ENCODE measurements at regions not wholly inside any gene's neighbourhood (a gene's known extent, or its start where the extent isn't known, plus 50 kb on each side); places are given as distances from the start of the nearest gene placed in this dataset.

DNA sequence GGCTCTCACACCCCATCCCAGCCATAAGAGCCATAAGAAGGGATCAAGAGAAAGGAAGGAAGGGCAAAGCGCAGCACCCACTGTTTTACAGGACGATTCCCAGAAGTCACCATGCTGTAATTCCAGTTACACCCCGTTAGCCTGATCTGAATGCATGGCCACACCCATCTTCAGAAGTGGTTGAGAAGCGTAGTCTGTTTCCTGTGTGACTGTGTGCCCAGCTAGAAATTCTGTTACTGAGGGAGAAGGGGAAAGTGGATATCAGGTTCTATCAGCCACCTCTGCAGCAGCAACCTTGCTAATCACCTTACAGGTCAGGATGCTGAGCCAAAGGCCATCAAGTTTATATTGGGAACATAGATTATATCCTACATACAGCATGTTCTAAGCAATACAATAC is 260.0 kb downstream of the ABHD5 start:
- no peak for DNase-seq (ENCODE audit: low read depth)

DNA sequence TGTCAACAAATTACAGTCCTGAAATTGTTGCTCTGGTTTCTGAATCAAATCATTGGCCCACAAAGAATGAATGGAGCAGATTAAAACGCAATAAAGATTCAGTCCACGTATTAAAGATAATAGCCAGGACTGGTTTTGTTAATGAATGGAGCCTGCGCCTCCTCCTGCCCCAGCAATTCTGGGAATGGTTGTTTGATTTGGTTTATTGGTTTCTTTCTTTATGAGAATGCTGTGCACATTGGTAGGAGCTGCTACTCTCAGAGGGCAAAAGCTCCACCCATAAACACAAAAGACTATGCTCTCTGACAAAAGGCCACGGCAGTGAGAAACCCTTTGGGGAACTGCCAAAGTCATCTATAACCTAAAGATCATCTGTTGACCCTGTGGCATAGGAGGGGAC is 261.1 kb downstream of the ABHD5 start:
- no peak for DNase-seq (ENCODE audit: low read depth)

DNA sequence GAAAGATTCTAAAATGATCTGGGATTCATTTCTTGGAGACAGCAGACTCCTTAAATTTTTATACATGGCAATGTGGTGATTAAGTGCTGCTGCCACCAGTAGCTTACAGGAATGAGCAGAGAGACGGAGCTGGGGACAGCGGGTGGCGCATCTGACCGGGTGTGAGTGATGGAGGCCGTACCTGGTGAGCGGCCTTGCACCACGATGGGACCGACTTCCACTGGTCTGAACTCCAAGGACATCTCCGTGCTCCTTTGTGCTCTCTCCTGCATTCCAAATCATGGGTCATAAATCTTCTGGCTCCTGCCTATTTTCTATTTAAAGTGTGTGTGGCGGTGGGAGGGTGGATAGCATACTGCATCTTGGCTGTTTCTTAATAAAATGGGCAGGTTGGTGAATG is 262.6 kb downstream of the ABHD5 start:
- DNase-seq (ENCODE audit: low read depth), result no peak

DNA sequence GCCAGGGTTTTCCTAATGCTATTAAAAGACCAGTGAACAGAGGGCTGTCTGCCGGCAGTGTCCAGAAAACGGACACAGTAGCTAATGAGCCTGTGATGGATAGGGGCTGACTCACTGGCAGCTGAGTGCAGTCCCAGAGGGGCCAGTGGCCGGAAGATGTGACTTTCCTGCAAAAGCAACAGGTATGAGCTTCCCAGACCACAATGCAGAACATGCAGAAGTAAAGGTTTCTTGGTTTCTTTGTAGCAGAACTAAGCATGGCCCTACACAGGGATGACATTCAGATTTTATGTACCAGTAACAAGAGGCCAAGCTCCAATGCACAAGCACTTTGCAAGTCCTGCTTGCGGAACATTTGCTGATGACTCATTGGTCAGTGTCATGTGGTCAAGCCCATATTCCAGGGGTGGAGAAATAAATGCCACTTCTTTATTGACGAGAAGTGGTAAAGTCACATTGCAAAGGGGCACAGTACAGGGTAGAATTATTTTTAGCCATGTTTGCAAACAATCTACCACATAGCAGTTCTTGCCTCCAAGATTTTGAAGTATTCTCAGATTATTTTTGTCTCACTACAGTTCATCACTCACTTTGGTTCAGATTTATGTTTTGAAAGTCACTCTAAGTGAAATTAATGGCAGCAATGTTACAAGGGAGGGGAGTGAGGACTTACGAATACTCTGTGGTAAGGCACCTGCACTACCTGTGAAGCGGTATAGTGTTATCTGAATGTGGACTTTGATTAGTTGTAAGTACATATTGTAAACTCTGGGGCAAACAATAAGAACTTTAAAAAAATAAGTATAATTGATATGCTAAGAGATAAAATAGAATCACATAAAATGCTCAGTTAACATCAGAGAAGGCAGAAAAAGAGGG is 263.3 kb downstream of the ABHD5 start:
- no peak for DNase-seq (ENCODE audit: low read depth)

DNA sequence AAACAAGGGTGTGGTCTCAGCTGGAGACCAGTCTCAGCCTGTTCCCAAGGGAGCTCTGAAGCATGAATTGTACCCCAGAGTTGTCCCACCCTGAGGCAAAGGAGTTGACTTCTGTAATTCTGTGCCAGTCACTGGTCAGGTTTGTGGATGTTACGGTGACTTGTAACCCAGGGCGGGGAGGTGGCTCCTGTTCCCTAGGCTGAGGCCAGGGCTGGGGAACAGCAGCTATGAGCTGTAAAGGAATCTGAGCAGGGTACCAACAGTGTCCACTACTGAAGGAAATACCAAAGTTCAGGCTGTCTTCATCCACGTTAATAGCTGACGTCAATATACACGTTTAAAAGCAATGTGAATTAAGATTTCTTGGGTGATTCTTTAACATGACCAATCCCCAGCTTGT is 266.2 kb downstream of the ABHD5 start:
- DNase-seq (ENCODE audit: low read depth), result no peak

DNA sequence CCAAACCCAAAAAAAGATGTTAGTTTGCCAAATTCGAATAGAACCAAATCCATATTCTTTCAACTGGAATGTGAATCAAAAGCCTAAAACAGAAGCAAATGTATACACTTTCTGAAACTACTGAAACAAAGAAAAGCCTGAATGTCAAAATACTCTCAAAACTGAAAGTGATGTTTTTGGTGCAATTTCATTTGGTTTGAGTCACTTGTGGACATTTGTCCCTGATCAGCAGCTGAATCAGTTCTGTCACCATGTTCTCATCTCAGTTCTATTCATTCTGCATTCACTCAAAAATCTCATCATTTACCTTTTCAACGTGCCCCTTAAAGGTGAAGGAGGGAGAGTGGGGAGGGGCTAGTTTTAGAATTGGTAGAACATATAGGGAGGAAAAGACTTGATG is 266.8 kb downstream of the ABHD5 start:
- DNase-seq (ENCODE audit: low read depth), result no peak

DNA sequence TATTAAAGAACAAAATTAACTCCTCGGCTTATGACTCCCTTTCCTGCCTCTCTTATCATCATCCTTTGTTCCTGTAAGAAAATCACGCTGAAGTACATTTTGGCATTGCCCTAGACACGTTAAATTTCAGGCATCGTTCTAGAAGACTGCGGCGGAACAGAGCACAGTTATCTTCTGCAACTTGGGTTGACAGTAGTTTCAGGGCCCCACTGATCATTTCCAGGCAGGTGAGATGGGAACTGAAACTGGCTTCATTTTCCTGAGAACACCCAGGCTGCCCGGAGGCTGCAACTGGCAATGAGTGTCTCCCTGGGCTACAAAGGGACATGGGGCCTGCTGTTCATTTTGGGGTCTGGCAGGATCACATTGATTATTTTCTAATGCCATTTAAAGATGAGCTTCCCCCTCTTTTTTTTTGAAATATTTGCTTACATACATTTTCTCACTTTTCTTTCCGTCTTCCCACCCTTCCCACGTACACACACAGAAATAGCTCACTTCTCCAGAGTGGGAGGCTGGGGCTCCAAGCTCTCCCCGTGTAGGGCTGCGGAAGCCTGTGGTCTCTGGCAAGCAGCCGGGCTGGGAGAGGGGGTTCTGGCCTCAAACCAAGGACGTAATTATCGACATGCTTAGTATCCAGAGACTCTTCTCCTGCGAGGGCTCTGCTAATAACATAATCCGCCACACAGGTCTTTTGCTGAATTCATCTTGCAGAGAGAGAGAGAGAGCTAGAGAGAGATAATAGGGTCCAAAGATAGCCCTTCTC is 267.4 kb downstream of the ABHD5 start:
- no peak for DNase-seq (ENCODE audit: low read depth)

DNA sequence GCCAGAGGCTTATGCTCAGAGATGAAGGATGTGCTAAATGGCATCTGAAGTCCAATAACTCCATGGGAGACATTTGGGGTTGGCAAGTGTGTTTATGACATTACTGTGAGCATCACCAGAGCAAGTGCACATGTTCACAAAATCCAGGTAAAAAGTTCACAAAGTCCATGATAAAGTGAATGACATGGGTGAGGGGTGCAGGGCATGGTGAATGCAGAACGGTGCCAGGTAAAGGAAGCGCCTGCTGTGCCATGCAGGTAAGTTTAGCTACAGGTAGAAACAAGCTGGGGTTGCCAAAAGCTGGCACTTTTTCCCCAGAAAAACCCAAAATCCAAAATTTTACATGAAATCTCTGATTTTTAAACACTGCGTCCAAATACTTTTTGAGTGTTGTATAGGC is 268.2 kb downstream of the ABHD5 start:
- DNase-seq (ENCODE audit: low read depth), result no peak

DNA sequence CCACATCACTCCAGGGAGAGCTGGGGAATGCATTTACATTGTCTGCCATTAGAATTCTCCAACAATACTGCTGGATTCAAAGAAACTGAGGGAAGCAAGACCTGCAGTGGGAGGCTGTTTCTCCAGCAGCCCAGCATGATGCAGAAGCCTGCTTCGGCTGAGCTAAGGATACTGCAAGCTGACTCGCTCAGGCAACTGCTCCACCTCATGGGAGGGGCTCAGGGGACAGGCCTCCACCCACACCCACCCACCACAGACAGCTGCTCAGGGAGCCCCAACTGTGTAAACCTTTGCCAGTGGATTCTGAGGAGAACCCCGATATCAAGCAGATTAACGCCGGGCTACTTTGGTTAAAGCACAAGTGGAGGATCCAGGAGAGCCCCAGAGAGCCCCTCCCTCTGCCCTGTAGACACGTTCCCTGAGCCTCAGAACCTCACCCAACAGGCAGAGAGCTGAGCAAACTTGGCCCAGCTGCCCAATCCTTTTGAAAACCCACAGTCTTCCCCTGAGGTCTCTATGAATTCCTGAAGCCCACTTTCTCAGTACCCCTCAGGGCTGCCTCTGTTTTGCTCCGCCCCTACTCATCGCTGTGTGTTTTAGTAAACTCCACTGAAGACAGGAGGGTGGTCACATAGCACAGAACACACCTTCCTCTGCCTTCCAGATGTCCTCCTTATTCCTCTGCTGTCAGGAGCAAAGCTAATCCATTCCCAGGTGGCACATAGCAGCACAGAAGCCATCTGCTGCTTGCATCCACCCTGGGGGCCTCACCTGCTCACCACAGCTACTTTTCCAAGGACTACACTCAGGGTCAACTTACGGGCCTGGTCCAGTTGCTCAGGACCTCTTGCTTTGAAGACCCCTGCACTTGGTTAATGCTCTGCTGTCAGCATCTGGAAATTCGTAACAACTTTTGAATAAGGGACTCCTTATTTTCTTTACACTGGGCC is 269.0 kb downstream of the ABHD5 start:
- no peak for DNase-seq (ENCODE audit: low read depth)

DNA sequence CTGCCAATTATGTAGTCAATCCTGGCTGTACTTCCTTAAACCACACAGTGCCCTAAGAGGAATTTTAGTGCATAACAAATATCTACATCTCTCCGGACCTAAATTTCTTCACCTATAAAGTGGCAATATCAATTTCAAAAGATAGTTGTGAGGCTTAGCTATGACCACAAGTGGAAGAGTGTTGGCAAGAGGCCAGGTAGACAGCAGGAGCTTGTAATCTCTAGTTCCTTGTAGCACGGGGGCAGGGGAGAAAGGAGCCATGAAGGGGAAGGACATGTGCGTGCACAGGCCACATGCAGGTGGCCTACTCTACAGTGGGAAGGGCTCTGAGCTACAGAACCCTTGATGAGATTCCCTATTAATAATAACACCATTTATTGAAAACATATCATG is 269.7 kb downstream of the ABHD5 start:
- no peak for DNase-seq (ENCODE audit: low read depth)

DNA sequence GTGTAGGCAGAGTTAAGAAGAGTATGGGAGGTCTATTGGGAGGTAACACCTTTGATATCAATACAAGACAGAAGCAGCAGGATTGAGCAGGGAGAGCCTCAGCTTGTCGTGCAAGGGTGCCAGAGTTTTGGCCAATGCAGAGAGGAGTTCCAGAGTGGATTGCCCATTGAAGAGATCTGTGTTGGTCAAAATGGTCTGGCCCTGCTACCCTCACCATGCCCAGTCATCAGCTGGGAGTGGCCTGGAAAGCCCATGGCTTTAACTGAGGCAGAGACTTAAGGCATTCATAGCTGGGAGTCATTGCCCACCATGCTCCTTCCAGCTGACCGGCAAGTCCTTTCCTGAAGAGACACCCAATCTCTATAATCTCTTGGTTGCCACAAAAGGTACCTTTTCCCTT is 271.3 kb downstream of the ABHD5 start:
- no peak for DNase-seq (ENCODE audit: low read depth)

DNA sequence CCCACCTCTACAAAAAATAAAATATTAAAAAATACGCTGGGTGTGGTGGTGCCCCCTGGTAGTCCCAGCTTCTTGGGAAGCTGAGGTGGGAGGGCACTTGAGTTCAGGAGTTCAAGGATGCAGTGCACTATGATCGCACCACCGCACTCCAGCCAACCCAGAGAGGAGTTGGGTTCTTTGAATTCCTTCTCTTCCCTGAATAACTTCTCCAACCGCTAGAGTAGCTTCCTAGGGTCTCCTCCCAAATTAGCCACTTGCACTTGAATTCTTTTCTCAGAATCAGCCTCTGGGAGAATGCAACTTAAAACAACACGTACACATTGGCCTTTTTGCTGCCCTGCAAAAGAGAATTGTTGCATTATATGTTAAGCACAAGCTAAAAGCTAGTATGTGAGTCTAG is 272.5 kb downstream of the ABHD5 start:
- DNase-seq (ENCODE audit: low read depth), result no peak

DNA sequence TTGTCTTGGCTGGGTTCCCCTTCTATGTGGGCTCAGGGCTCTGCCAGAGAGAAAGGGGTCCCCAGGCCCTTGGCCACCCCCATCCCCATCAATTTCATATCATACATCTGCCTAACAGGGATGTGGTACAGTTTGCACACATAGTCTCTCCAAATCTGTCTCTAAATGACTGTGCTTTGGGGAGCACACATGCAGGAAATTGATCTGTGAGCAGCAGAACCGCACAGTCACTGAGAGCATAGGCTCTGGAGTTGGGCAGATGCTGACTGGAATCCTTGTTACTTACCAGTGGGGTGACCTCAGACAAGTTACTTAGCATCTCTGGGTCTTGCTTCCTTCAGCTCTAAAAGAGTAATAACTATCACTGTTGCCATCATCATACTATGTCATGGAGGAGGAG is 273.9 kb downstream of the ABHD5 start:
- no peak for DNase-seq (ENCODE audit: low read depth)

DNA sequence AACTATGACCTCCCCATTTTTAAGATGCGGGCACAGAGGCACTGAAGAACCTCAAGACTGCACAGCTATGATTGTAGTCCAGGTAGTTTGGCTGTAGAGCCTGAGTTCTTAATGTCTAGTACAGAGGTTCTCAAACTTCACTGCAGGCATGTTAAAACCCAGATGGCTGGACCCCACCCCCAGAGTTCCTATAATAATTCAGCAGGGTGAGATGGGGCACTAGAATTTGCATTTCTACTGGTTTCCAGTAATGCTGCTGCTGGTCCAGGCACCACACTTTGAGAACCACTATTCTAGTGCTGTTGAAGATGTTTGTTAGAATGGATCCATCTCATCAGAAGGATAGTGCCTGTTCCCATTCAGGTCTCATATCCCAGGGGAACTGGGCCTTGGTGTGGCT is 274.9 kb downstream of the ABHD5 start:
- no peak for DNase-seq (ENCODE audit: low read depth)

DNA sequence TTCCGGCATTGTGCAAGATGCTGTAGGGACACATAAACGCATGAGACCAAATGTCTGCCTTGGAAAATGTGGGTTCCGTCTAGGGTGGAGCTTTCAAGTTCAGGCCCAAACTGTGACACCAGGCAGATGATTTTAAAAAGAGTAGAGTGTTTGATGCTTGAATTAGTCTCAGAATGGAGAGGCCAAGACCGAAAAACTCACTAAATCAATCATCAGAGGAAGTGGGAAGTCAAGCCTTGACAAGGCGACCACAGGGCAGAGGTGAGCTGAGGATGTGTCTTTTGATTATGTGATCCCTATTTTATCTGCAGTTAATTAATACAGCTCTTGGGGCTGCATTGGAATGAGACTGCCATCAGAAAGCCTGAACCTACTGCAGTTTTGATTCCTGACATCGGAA is 275.4 kb downstream of the ABHD5 start:
- no peak for DNase-seq (ENCODE audit: low read depth)

DNA sequence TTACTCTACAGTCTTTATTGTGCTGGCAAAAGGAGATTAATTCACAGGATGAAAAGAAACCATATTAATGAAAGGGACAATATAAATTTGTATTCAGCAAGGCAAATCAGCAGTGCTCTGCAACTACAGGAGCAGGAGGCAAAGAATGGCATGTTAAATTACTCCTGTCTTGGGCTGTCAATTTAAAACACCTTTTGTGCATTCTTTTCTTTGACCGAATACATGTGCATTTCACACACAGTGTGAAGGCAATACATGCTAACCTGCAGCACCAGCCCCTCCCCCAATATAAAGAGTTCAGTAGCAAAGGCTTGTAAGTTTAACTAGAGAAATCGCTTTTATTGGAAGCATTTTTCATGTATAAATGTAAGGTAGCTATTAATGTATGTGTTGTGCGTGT is 275.2 kb upstream of the TOPAZ1 start:
- DNase-seq (ENCODE audit: low read depth), result no peak

DNA sequence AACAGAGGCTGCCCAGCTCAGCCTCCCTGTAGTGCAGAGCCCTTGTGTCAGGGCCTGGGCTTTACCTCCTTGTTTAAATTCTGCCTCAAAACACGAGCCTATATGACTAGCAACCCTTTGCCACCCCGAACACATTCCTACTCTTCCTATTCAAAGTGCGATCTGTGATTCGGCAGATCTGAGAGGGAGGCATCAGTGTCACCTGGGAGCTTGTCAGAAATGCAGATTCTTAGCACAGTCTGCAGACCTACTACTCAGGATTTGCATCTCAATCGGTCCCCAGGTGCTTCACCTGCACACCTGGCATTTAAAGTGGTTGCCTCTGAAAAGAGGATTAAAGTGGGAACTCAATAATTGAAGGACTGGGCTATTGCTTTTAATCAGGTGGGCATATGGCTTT is 273.2 kb upstream of the TOPAZ1 start:
- no peak for DNase-seq (ENCODE audit: low read depth)

DNA sequence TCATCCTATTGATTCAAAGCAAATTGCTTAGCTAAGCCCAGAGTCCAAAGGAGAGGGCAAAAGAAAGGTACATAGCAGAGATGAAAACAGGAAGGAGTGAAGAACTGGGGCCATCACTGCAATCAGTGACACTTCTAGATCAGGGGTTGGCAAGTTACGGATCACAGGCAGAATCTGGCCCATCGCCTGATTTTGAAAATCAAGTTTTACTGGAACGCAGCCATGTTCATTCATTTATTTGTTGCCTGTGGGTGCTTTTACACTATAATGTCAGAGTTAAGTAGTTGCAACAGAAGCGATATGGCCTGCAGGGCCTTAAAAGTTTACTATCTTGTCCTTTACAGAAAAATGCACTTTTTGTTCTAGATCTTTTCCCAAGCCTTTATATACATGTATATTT is 271.7 kb upstream of the TOPAZ1 start:
- DNase-seq (ENCODE audit: low read depth), result no peak

DNA sequence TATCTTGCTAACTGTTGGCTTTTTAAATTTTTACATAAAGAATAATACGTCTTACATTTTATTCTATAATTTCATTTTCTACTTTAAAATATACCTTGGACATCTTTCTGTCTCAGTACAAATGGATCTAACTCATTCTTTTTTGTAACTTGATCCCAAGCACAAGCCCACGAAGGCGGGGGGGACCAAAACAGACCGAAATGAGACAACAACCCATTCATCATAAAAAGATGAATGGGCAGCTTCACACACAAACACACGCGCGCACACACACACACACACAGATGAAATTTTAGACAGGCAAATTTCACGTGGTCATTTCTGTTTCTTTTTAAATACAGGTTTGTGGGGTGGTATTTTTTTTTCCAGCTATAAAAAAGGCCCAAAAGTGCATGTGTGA is 271.3 kb upstream of the TOPAZ1 start:
- DNase-seq (ENCODE audit: low read depth), result no peak

DNA sequence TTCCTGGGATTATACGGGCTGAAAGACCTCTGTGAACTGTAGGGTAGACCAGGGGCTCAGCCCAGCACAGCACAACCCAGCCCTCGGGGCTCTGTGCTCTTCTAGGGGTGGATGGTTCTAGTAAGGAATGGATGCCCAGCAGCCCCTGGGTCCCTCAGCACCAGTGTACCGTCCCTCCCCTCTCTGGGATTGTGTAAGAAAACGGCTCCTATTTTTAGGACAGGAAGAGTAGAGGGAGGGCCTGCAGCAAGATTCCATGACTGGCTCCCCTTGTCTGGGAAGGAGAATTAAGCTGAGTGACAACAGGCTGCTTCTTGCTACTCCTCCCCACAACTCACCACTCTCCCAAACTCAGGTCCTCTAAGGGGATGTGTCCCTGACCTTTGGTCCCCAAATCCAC is 270.8 kb upstream of the TOPAZ1 start:
- no peak for DNase-seq (ENCODE audit: low read depth)

DNA sequence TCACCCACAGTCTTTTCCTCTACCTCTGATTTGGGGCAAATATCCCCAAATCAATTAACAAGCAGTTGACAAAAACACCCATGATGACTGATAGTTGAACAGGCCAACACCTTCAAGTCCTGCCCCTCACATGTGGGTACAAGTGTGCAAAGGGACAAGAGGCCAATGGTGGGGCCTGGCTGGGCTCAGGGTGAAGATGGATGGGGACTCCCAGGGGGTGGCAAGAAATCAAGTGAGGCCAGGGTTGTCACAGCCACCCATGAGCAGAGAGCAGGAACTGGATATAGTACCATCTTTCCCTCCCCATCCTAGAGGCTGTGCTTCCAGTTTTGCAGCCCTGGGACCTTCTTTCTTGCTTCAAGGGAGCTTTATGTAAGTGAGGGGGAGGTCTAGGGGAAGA is 270.2 kb upstream of the TOPAZ1 start:
- no peak for DNase-seq (ENCODE audit: low read depth)

DNA sequence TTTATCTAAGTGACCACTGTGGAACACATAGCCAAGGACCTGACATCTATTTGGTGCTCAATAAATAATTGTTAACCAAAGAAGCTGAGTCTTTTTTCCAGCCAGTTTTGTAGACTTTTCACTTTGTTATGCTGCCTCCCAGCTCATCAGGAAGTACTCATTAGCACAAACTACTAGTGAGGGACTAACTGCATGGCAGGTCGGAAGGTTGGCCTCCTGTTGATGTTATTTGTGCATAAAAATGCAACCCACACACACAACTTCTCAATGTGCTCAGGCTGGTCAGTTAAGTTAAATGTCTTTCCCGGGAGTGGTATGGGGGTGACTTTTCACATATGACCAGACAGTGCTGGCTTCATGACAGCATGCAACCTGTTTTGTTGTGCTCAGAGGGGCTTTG is 263.0 kb upstream of the TOPAZ1 start:
- DNase-seq (ENCODE audit: low read depth), result no peak

DNA sequence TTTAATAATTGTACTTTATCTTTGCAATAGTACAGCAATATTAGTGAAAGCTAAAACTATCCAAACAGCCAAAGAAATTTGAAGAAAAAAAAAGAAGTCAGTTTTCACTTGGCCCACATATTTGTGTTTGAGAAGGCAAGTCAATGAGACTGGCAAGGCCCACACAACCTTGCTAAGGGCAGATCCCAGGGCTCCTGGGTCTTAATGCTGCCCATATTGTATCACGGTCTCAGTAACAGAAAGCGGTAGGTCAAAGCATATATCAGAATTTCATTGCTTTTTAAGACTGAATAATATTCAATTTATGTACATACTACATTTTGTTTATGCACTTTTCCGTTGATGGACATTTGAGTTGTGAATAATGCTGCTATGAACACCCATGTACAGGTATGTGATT is 262.0 kb upstream of the TOPAZ1 start:
- DNase-seq (ENCODE audit: low read depth), result no peak
